ENCODE measurements at regions not wholly inside any gene's neighbourhood (a gene's known extent, or its start where the extent isn't known, plus 50 kb on each side); places are given as distances from the start of the nearest gene placed in this dataset.

DNA sequence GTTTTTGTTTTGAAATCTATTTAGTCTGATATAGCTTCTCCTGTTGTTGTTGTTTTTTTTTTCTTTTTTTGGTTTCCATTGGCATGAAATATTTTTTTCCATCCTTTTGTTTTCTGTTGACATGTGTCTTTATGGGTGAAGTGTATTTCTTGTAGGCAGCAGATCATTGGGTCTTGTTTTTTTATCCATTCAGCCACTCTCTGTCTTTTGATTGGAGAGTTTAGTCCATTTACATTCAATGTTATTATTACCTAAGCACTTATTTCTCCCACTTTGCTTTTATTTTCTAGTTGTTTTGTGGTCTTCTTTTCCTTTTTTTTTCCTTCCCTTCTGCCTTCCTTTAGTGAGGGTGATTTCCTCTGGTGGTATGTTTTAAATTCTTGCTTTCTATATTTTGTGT, 193.6 kb upstream of the TMEM260 start:
- TF ChIP-seq POLR2A (IDR thresholded peaks at IDR 0.05; ENCODE audit: low read length): no peak
- no peak for TF ChIP-seq GATA1 (IDR thresholded peaks at IDR 0.05; ENCODE audit: low read depth, low read length)

All from erythroblast (primary cell).